GM10266 (cell line): ENCODE measurements at regions not wholly inside any gene's neighbourhood (a gene's known extent, or its start where the extent isn't known, plus 50 kb on each side); places are given as distances from the start of the nearest gene placed in this dataset.
"Not testable (repeated sequence)": the region's sequence is repeated elsewhere in the genome, so short reads cannot be mapped to it uniquely, and the experiment has no call there.

Source experiments
- DNase-seq: peaks from one replicate; pipeline ENCODE4 v3.0.0; 2012; ENCODE audit errors: extremely low spot score
- CTCF ChIP-seq: IDR thresholded peaks from 2 replicates; pipeline ENCODE4 v1.5.1; 2012; ENCODE audit warnings: mild to moderate bottlenecking, low read depth; ENCODE audit not compliant: control insufficient read depth, insufficient read depth; ENCODE audit errors: missing control alignments

- DNase-seq, result no peak
- no peak for TF ChIP-seq CTCF
Measured at GRCh38 chr18:34511879-34512278, 198.2 kb upstream of the DTNA start.

- TF ChIP-seq CTCF, result no peak
- no peak for DNase-seq
Measured at GRCh38 chr18:34514238-34514637, 195.9 kb upstream of the DTNA start.

- no peak for TF ChIP-seq CTCF
- DNase-seq, result no peak
Measured at GRCh38 chr18:34514957-34515356, 195.1 kb upstream of the DTNA start.

GRCh38 chr18:34516355-34516754 is 193.7 kb upstream of the DTNA start:
- not testable (repeated sequence) for DNase-seq

GRCh38 chr18:34516996-34517395 is 193.1 kb upstream of the DTNA start:
- DNase-seq, result not testable (repeated sequence)

- no peak for TF ChIP-seq CTCF
Measured at GRCh38 chr18:34521040-34521439, 189.1 kb upstream of the DTNA start.

GRCh38 chr18:34522603-34523002 is 187.5 kb upstream of the DTNA start:
- DNase-seq, result no peak
- no peak for TF ChIP-seq CTCF

More at GRCh38 chr18:34521040-34521439, 189.1 kb upstream of the DTNA start:
- no peak for DNase-seq

GRCh38 chr18:34525244-34525643 is 184.9 kb upstream of the DTNA start:
- no peak for TF ChIP-seq CTCF
- DNase-seq, result no peak
